UCSD-AML1 (cell line): ENCODE measurements at regions not wholly inside any gene's neighbourhood (a gene's known extent, or its start where the extent isn't known, plus 50 kb on each side); places are given as distances from the start of the nearest gene placed in this dataset.

ENCODE experiments used
- DNase-seq: peaks from one replicate; lab custom pipeline; 2025; ENCODE audit not compliant: unreplicated experiment; lab: John Stamatoyannopoulos, UW

DNA sequence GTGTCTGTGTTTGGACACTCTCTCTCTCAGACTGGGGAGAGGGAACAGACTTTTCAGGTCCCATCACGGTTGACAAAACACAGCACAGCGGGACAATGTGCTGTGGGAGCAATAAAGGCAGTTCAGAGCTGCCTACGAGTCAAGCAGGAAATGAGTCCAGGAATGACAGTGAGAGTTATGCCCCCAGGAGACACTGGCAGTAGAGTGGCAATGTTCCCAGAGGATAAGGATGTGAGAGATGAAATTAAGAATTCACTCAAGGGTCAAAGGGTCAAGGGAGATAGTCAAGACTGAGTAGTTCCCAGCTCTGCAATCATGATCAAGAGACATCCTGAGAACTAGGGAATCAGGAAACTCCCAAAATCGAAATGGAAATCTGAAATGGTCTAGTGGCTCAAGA lies 156.1 kb downstream of the LURAP1L start:
- DNase-seq: no peak

DNA sequence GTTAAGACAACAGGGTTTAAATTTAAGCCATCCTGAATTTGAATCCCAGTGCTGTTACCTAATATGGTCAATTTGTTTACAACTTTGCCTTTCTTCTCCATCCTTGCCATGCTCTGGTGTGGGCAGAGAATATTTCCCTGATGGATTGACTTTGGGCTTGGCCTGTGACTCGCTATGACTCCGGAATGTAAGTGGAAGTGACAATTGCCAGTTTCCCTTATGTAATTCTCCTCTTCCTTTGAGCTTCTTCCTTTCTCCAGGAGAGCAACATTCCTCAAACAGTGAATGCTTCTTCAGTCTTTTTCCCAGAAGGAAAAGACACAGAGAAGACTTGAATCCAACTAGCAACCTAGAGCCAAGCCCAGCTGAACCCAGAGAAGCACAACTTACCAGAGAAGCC lies 159.1 kb downstream of the LURAP1L start:
- no peak for DNase-seq

DNA sequence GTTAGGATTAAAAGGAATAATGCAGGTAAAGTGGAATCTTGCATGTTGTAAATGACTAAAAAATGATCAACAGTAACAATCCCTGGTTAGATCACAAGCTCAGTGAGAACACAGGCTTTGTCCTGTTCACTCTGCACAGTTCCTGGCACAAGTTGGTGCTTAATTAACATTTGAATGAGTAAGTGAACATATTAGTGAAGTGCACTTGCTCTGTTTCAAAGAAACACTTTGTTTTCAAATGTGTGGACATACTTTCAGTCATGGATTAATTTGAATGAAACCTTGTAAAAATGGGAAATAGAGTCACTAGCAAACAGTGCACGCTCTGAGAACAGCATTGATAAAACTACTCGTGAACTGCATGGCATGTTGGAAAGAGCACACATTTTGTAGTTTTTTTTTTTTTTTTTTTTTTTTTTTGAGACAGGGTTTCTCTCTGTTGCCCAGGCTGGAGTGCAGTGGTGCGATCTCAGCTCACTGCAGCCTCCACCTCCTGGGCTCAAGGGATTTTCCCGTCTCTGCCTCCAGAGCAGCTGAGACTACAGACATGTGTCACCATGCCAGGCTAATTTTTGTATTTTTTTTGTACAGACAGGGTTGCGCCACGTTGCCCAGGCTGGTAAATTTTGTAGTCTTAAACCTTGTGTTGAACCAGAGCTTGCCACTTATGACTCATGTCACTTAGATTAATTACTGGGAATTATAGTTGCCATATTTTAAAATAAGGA lies 159.9 kb downstream of the LURAP1L start:
- DNase-seq: no peak

DNA sequence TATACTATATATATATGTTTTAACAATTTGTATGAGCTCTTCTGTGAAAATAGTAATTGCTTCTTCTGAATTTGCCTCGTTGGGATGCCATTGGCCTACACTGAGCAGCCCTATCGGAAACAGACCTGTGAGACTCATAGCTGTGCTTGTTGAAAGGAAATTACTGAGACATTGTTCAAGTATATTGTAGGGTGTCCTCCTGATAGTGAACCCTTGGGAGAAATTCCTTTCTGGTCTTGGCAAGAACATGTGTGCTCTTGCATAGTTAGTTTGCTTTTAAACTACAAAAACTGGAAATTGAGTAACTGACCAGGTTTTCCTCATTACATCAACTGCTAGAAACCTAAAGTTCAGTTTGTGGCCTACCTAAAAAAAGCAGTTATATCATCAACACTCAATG lies 160.9 kb downstream of the LURAP1L start:
- no peak for DNase-seq

GRCh38 chr9:12954441-12954840 lies 179.6 kb downstream of the LURAP1L start:
- DNase-seq: no peak

GRCh38 chr9:12955510-12956163 lies 180.8 kb downstream of the LURAP1L start:
- DNase-seq: peak; percentile 15

GRCh38 chr9:12956261-12956660 lies 181.4 kb downstream of the LURAP1L start:
- peak; percentile 15 for DNase-seq

DNA sequence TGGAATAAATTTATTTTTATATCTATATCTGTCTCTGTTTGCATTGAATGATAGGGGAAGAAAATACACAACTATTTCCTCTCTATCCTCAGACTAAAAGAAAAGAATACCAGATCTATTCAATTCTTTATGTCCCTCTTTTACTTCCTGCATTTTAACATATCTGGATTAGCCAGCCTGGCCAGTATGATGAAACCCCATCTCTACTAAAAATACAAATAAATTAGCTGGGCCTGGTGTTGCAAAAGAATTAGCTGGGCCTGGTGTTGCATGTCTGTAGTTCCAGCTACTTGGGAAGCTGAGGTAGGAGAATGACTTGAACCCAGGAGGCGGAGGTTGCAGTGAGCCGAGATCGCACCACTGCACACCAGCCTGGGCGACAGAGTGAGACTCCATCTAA lies 182.0 kb downstream of the LURAP1L start:
- no peak for DNase-seq

DNA sequence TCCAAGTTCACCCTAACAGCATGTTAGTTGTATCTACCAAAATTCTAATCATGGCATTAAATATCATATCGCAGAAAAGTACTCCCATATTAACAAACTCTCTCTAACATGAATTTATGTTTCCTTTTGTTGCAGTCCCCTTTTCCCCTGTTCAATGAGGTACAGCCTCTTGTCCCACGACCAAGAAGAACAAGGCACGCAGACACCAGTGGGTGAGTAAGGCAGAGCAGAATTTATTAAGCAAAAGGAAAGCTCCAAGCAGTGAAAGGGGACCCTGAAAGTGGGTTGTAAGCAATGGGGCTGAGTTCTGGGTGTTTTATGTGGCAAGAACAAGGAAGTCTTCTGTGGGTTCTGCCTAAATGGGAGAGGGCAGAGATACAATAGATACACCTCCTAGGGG lies 183.5 kb downstream of the LURAP1L start:
- no peak for DNase-seq

DNA sequence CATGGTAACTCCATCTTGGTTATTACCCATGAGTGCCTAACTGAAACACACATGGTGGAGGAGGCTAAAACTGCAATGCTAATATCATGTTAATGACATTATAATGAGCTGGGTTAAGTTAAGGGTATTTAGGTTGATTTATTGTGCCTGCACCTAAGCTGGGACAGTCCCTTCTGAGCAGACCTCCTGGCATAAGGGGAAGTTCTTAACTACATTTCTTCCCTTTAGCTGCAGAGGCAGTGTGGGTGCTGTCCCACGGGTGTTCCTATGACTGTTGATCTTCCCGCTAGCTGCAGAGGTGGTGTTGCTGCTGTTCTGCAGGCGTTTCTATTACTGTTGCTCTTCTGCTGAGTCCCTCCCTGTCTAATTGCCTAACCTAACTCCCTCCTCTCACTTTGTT lies 183.9 kb downstream of the LURAP1L start:
- DNase-seq: no peak

- DNase-seq: no peak
Measured at GRCh38 chr9:12961276-12961809, 186.5 kb downstream of the LURAP1L start.

GRCh38 chr9:12963537-12963936 lies 188.7 kb downstream of the LURAP1L start:
- no peak for DNase-seq

GRCh38 chr9:12964271-12964670 lies 189.5 kb downstream of the LURAP1L start:
- DNase-seq: no peak

- DNase-seq: no peak
Measured at GRCh38 chr9:12965303-12965702, 190.5 kb downstream of the LURAP1L start.

- DNase-seq: no peak
Measured at GRCh38 chr9:12968093-12968492, 193.3 kb downstream of the LURAP1L start.

- peak; percentile 36 for DNase-seq
Measured at GRCh38 chr9:12972608-12973589, 198.1 kb downstream of the LURAP1L start.

- no peak for DNase-seq
Measured at GRCh38 chr9:12973710-12974109, 198.9 kb downstream of the LURAP1L start.

GRCh38 chr9:12974671-12975070 lies 199.9 kb downstream of the LURAP1L start:
- no peak for DNase-seq

DNA sequence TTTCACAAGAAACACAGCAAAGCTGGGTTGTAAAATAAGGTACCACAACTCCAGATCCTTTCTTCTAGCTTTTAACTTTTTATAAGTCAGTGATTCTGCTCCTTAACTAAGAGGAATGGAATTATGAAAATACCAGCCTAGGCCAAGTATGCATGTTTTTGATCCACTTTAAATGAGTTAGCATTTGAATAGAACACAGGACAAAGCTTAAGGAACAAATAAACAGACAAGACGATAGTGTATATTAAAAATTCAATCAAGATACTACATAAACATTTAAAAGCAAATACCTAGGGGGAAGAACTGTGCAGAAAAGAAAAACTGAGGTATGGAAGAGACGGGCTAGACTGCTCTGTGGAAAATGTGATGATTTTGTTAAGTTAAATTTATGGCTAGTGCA lies 200.7 kb downstream of the LURAP1L start:
- no peak for DNase-seq

- no peak for DNase-seq
Measured at GRCh38 chr9:12980085-12980851, 205.4 kb downstream of the LURAP1L start.

DNA sequence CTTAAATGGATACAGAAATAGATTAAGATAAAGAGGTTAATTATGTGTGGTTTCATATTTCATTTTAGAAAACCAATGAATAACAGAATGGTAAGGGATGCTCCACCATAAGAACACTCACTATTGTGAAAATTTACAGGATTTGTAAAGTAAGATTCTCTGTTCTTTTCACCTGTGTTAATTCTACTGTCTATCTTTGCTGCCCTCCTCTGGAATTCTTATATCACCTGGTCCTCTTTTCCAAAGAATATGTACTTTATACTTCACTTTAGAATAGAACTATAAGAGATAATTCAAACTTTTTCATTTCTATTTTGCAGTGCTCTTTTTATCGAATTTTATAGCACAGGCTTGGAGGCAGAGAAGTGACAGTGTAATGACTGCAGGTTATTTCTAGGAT lies 213.4 kb downstream of the LURAP1L start:
- no peak for DNase-seq
